RWPE2 (cell line): ENCODE measurements at regions not wholly inside any gene's neighbourhood (a gene's known extent, or its start where the extent isn't known, plus 50 kb on each side); places are given as distances from the start of the nearest gene placed in this dataset.

Experiments used
- ATAC-seq: fragments of 200-7000 bp; cut with Tn5 transposase; 3 replicates; pipeline ENCODE4 v1.9.1; 2021; ENCODE audit warnings: low read depth
- DNase-seq: peaks from one replicate; pipeline ENCODE4 v3.0.0-alpha.2; 2020; ENCODE audit warnings: low spot score
- H3K27ac ChIP-seq: fragments of 450-650 bp; 2 replicates; pipeline ENCODE4 v1.5.1; 2017; ENCODE audit warnings: mild to moderate bottlenecking; ENCODE audit not compliant: poor library complexity, severe bottlenecking
- H3K27me3 ChIP-seq: fragments of 250-450 bp; sonication (Bioruptor Pico); 2 replicates; pipeline ENCODE4 v1.5.1; 2021; ENCODE audit warnings: mild to moderate bottlenecking, moderate library complexity; ENCODE audit not compliant: insufficient read depth, poor library complexity, severe bottlenecking
- H3K36me3 ChIP-seq: fragments of 250-450 bp; sonication (Bioruptor Pico); 2 replicates; pipeline ENCODE4 v1.5.1; 2020; ENCODE audit warnings: low read depth, mild to moderate bottlenecking, moderate library complexity
- H3K4me1 ChIP-seq: fragments of 250-450 bp; sonication (Bioruptor Pico); 2 replicates; pipeline ENCODE4 v1.5.1; 2021; ENCODE audit warnings: mild to moderate bottlenecking, moderate library complexity; ENCODE audit not compliant: insufficient read depth, poor library complexity, severe bottlenecking
- H3K4me3 ChIP-seq: fragments of 250-450 bp; sonication (Bioruptor Pico); 2 replicates; pipeline ENCODE4 v1.5.1; 2021; ENCODE audit warnings: mild to moderate bottlenecking, moderate library complexity; ENCODE audit not compliant: severe bottlenecking
- H3K9me3 ChIP-seq: fragments of 250-450 bp; sonication (Bioruptor Pico); 2 replicates; pipeline ENCODE4 v1.5.1; 2021; ENCODE audit warnings: mild to moderate bottlenecking, moderate library complexity; ENCODE audit not compliant: severe bottlenecking
- CTCF ChIP-seq: fragments of 450-650 bp; IDR thresholded peaks from one replicate; pipeline ENCODE4 v1.5.1; 2017; ENCODE audit warnings: mild to moderate bottlenecking, moderate library complexity; ENCODE audit not compliant: poor library complexity, severe bottlenecking

GRCh38 chr2:163264341-163264740 is 425.8 kb upstream of the KCNH7 start:
- Histone ChIP-seq H3K36me3 (no peaks in the 10 kb centered on the region), H3K9me3 (no peaks in the 10 kb centered on the region), H3K4me3 (no peak overlapping the region), H3K27me3 (no peaks in the 10 kb centered on the region), H3K27ac (no peak overlapping the region), H3K4me1 (peaks cover 10% of the 10 kb centered on the region)
- no peak for DNase-seq
- no peak for TF ChIP-seq CTCF
- ATAC-seq = no peak

GRCh38 chr2:163259489-163259888 is 420.9 kb upstream of the KCNH7 start:
- no peak overlapping the region for H3K4me3 ChIP-seq
- H3K36me3 ChIP-seq = no peaks in the 10 kb centered on the region
- no peaks in the 10 kb centered on the region for H3K27me3 ChIP-seq
- H3K4me1 ChIP-seq = no peaks in the 10 kb centered on the region
- H3K9me3 ChIP-seq = no peaks in the 10 kb centered on the region
- DNase-seq (no peak), ATAC-seq (no peak)
- H3K27ac ChIP-seq = no peak overlapping the region
- no peak for TF ChIP-seq CTCF

GRCh38 chr2:163255086-163255485 is 416.5 kb upstream of the KCNH7 start:
- ATAC-seq = no peak
- Histone ChIP-seq H3K27ac (no peak overlapping the region), H3K4me1 (peaks cover 8% of the 10 kb centered on the region), H3K27me3 (no peaks in the 10 kb centered on the region), H3K9me3 (no peaks in the 10 kb centered on the region), H3K36me3 (no peaks in the 10 kb centered on the region), H3K4me3 (no peak overlapping the region)
- no peak for TF ChIP-seq CTCF
- no peak for DNase-seq

- DNase-seq = no peak
- H3K4me3 ChIP-seq = no peak overlapping the region
- no peaks in the 10 kb centered on the region for H3K27me3 ChIP-seq
- no peaks in the 10 kb centered on the region for H3K9me3 ChIP-seq
- H3K36me3 ChIP-seq = no peaks in the 10 kb centered on the region
- no peak for TF ChIP-seq CTCF
- peaks cover 8% of the 10 kb centered on the region for H3K4me1 ChIP-seq
- no peak for ATAC-seq
- H3K27ac ChIP-seq = no peak overlapping the region
Measured at GRCh38 chr2:163253621-163254285, 415.2 kb upstream of the KCNH7 start.

GRCh38 chr2:163252199-163252598 is 413.6 kb upstream of the KCNH7 start:
- Histone ChIP-seq H3K27me3 (no peaks in the 10 kb centered on the region), H3K36me3 (no peaks in the 10 kb centered on the region), H3K9me3 (no peaks in the 10 kb centered on the region), H3K4me1 (peaks cover 8% of the 10 kb centered on the region), H3K4me3 (no peak overlapping the region), H3K27ac (no peak overlapping the region)
- no peak for TF ChIP-seq CTCF
- peak; percentile 85 for ATAC-seq
- DNase-seq = no peak
